ENCODE measurements at regions not wholly inside any gene's neighbourhood (a gene's known extent, or its start where the extent isn't known, plus 50 kb on each side); places are given as distances from the start of the nearest gene placed in this dataset.

DNA sequence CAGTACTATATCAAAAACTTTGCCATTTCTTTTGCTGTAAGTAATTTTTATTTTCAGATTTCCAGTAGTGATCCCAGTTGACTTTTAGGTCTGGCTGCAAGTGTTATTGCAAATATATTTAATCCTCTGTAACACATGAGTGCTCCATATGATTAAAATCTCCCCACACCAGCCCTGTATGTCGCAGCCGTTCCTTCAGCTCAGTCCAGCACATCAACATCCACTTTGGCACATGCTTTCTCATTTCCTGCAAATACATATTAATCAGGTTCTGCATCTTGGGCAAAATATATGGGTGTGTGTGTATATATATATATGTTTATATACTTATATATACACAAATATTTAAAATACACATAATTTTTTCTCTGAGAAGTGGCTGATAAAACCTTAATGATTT, 919.5 kb downstream of the JRKL start:
- H3K4me2 ChIP-seq (ENCODE audit: insufficient read depth, insufficient read length, low read length), result no peak overlapping the region
- no peaks in the 10 kb centered on the region for H3K4me1 ChIP-seq (ENCODE audit: insufficient read depth, low read length)
- no peak overlapping the region for H3K27ac ChIP-seq (ENCODE audit: insufficient read length, low read depth, low read length)
- Mint-ChIP-seq H3K36me3 (ENCODE audit: insufficient read depth in 1 of 3, low read depth in 3 of 3) (no peaks in the 10 kb centered on the region), H3K4me3 (no peak overlapping the region), H3K27ac (no peak overlapping the region), H3K4me1 (no peaks in the 10 kb centered on the region), H3K9me3 (no peaks in the 10 kb centered on the region), H3K27me3 (ENCODE audit: low read depth) (no peaks in the 10 kb centered on the region)
- H4K20me1 ChIP-seq (ENCODE audit: control insufficient read depth, insufficient read depth, insufficient read length), result no peaks in the 10 kb centered on the region
- no peaks in the 10 kb centered on the region for H3K79me1 ChIP-seq (ENCODE audit: insufficient read depth, low read depth, low read length, poor library complexity, severe bottlenecking)
- H2BK120ac ChIP-seq (ENCODE audit: low read depth, low read length, poor library complexity, severe bottlenecking), result no peak overlapping the region
- H4K5ac ChIP-seq (ENCODE audit: insufficient read length, low read depth, low read length), result no peak overlapping the region
- no peak overlapping the region for H3K56ac ChIP-seq (ENCODE audit: insufficient read length, low read depth, low read length)
- H3K4ac ChIP-seq (ENCODE audit: low read depth, low read length), result no peak overlapping the region
- H4K91ac ChIP-seq (ENCODE audit: insufficient read length, low read depth, low read length), result no peak overlapping the region
- H3K14ac ChIP-seq (ENCODE audit: insufficient read depth, low read length), result no peak overlapping the region
- H2AFZ ChIP-seq (ENCODE audit: low read length), result no peak overlapping the region
- H4K8ac ChIP-seq (replicated peaks; ENCODE audit: insufficient read length, low read depth, low read length), result no peak overlapping the region
- H3K79me2 ChIP-seq (ENCODE audit: insufficient read depth, low read length), result no peaks in the 10 kb centered on the region
- H3K18ac ChIP-seq (ENCODE audit: insufficient read length, low read depth, low read length), result no peak overlapping the region
- H2AK5ac ChIP-seq (ENCODE audit: insufficient read length, low read length), result no peak overlapping the region
- H3K23ac ChIP-seq (ENCODE audit: insufficient read length, low read depth, low read length), result no peak overlapping the region
- no peaks in the 10 kb centered on the region for H3K23me2 ChIP-seq (ENCODE audit: insufficient read length, low read depth, low read length, poor library complexity, severe bottlenecking)
- no peak overlapping the region for H2BK20ac ChIP-seq (ENCODE audit: low read depth, low read length, poor library complexity, severe bottlenecking)
- H2BK5ac ChIP-seq (ENCODE audit: insufficient read length, low read length), result no peak overlapping the region
- WGBS (ENCODE audit: extremely low coverage, insufficient read length, low lambda C conversion rate), result no CpG with 5 or more reads among the region's 2 CpGs
- DNase-seq, result no peak
- H3T11ph ChIP-seq (ENCODE audit: low read length), result no peak overlapping the region
- TF ChIP-seq, protein P1, sequence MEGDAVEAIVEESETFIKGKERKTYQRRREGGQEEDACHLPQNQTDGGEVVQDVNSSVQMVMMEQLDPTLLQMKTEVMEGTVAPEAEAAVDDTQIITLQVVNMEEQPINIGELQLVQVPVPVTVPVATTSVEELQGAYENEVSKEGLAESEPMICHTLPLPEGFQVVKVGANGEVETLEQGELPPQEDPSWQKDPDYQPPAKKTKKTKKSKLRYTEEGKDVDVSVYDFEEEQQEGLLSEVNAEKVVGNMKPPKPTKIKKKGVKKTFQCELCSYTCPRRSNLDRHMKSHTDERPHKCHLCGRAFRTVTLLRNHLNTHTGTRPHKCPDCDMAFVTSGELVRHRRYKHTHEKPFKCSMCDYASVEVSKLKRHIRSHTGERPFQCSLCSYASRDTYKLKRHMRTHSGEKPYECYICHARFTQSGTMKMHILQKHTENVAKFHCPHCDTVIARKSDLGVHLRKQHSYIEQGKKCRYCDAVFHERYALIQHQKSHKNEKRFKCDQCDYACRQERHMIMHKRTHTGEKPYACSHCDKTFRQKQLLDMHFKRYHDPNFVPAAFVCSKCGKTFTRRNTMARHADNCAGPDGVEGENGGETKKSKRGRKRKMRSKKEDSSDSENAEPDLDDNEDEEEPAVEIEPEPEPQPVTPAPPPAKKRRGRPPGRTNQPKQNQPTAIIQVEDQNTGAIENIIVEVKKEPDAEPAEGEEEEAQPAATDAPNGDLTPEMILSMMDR (conservative IDR thresholded peaks at IDR 0.05), result no peak
- H3K27me3 ChIP-seq (ENCODE audit: insufficient read depth, low read length), result no peaks in the 10 kb centered on the region
- H3K9me3 ChIP-seq (ENCODE audit: control insufficient read depth, low read depth, low read length), result no peaks in the 10 kb centered on the region
- no peak overlapping the region for H3K9ac ChIP-seq (ENCODE audit: extremely low read depth, insufficient read length, low read length)
- no peak overlapping the region for H2BK12ac ChIP-seq (ENCODE audit: insufficient read length, low read depth, low read length)
- no peak overlapping the region for H2BK15ac ChIP-seq (ENCODE audit: low read depth, low read length)
